ENCODE measurements at regions not wholly inside any gene's neighbourhood (a gene's known extent, or its start where the extent isn't known, plus 50 kb on each side); places are given as distances from the start of the nearest gene placed in this dataset.
"Not testable (repeated sequence)": the region's sequence is repeated elsewhere in the genome, so short reads cannot be mapped to it uniquely, and the experiment has no call there.

DNA sequence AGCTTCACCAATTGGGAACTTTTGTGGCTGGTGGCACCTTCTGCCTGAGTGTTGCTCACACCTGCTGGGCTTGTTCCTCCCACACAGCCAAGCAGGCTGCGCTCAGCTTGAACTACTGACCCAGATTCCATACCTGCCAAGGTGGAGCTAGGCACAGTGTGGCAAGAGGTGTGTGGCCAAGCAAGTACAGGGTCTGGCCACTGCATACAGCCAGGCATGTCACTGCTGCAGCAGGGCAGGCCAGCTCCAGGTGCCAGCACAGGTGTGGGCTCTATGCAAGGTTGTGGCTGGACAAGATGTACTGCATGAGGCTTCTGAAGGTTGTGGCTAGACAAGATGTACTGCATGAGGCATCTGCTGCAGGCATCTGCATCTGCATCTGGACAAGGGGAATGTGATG is 1254.8 kb downstream of the AMY1C start:
- DNase-seq = no peak

- DNase-seq = no peak
Measured at GRCh38 chr1:105005594-105006195, 1256.0 kb downstream of the AMY1C start.

DNA sequence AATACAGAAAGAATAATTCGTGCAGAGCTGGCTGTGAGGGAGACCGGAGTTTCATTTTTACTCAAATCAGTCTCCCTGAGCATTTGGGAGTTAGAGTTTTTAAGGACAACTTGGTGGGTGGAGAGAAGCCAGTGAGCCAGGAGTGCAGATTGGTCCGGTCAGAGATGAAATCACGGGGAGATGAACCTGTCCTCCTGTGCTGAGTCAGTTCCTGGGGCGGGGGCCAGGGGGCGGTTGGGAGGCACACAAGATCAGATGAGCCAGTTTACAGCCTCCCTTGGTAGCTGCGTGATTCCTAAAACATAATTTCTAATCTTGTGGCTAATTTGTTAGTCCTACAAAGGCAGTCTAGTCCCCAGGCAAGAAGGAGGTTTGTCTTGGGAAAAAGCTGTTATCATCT is 1267.9 kb downstream of the AMY1C start:
- DNase-seq = no peak

GRCh38 chr1:105023719-105024118 is 1274.0 kb downstream of the AMY1C start:
- DNase-seq = no peak

- DNase-seq = no peak
Measured at GRCh38 chr1:105027838-105028471, 1278.3 kb downstream of the AMY1C start.

- DNase-seq = no peak
Measured at GRCh38 chr1:105072446-105072845, 1322.7 kb downstream of the AMY1C start.

DNA sequence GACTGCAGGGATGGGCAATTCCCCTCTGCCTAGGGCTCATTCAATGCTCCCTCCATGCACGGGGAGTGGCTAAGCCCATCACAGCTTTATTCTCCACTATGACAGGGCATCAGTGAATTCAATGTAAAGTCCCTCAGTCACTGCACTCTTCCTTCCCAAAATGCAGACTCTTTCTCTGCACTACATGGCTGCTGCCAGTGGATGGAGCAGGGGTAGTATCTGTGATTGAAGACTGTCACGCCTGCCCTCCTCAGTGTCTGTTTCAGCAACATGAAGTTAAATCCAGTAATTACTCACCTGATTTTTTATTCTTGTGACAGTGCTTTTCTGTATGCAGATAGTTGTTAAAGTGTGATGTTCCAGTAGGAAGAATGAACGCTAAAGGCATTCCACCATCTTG is 1323.2 kb downstream of the AMY1C start:
- DNase-seq = no peak

DNA sequence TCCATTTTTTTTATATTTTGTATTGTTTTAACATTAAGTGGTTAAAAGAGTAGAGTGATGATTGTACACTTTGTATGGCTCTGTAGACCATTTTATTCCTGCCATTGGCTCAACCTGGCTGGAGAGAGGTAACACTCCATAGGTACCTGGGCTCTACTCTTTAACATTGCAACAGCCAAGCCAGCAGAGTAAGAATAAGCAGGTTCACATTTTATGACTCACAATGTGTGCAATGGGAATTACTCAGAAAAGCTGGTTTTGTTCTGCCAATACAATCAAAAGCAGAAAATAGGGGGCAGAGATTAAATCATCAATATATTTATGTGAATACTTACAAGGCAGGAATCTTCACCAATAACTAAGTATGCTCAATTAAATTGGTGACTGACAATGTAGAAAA is 1324.0 kb downstream of the AMY1C start:
- DNase-seq = no peak

DNA sequence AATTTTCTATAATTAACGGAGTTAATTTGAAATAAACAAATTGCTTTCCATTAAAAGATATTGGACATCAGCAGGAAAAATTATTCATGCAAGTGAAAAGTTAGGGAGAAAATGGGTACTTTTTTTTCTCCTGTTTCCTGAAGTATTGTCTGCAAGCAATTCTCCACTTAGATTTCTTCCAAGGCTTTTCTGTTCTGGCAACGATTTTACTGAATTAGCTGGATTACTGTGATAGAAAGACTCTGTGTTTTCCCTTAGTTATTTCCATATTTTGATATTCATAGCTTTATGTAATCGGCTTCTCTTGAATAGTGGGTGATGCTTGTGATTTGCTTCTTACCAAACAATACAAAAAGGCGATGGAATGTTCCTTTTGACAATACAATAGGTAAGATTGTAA is 1333.9 kb downstream of the AMY1C start:
- no peak for DNase-seq

- no peak for DNase-seq
Measured at GRCh38 chr1:105087506-105087905, 1337.8 kb downstream of the AMY1C start.

DNA sequence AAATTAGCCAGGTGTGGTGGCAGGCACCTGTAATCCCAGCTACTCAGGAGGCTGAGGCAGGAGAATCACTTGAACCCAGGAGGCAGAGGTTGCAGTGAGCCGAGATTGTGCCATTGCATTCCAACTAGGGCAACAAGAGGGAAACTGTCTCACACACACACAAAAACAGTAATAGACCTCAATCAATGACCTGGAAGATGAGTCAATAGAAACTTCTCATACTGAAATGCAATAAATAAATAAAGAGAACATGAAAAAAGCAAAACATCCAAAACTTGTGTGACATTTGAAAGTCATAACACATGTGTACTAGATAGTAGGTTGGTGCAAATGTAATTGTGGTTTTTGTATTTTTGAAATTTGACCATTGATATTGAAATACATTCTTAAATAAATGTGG is 1338.5 kb downstream of the AMY1C start:
- DNase-seq = no peak

- not testable (repeated sequence) for DNase-seq
Measured at GRCh38 chr1:105093893-105094292, 1344.2 kb downstream of the AMY1C start.

- no peak for DNase-seq
Measured at GRCh38 chr1:105100102-105100501, 1350.4 kb downstream of the AMY1C start.

DNA sequence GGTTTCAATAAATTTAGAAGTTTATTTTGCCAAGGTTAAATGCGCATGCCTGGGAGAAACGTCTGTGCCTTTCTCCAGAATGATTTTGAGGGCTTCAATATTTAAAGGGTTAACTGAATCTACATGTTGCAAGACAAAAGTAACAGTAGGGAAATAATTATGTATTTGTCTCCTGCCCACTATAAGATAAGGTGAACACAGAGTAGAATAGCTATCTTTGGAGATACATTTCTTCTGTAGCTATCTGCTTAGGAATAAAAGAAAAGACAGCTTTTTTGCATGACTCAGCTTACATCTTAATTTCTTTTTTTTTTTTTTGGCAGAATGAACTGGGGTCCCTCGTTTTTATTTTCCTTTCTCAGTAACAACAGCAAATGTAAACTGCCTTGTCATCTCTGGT is 1351.6 kb downstream of the AMY1C start:
- no peak for DNase-seq

DNA sequence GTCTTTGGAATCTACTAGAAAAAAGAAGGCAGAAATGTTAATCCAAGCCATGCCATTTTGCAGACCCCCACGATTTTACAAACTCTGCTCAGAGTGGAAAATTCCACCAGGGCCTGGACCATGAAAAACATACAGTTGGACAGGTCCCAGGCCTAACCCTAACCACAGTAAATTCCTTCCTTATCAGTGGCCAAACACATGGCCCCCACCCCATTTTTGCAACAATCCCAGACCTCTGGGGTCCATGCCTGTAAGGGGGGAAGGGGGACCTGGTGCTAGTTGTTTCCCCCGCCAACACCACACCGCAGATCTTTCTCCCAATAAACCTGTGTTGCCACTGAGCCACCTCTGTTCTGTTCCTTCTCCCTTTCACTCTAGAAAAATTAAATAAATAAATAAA is 1352.7 kb downstream of the AMY1C start:
- no peak for DNase-seq

- no peak for DNase-seq
Measured at GRCh38 chr1:105122041-105122440, 1372.3 kb downstream of the AMY1C start.

DNA sequence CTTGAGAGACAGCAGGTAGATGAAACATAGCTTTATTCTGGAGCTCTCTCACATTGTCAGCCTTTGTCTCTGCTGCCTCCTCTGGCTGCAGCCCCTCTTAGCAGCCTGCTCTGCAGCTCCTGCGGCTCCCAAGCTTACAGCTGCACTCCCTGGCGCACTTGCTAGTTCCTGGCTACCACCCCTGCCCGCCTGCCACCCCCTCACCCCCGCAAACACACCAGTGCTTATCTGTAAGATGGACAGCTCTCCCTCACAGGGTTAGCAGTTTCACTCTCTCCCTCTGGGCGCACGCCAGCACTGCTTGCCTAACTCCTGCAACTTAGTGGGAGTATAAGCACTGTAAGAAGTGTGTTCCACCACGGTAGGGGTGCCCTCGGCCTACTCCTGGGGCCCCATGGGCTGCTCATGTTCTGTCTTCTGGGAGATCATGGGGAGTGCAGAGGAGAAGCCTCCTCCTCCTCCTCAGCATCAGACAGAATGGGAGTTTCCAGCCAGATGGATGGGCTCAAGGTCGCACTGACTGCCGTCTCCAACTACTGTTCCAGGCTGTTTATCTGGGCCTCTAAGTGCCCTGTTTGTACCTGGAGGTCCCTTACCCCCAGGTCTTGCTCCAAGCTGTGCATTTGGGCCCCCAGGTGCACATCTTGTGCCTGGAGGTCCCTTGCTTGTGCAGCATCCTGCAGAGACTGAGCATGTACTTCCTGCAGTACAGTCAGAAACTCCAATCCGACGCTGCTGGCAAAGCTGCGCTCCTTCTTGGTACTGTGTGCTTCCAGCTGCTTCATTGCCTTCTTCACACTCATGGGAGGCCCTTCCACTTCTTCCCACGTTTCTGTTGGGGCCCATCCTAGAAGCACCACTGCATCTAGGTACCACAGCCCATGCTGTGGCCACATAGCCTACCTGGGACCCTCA is 1388.1 kb downstream of the AMY1C start:
- DNase-seq = no peak

DNA sequence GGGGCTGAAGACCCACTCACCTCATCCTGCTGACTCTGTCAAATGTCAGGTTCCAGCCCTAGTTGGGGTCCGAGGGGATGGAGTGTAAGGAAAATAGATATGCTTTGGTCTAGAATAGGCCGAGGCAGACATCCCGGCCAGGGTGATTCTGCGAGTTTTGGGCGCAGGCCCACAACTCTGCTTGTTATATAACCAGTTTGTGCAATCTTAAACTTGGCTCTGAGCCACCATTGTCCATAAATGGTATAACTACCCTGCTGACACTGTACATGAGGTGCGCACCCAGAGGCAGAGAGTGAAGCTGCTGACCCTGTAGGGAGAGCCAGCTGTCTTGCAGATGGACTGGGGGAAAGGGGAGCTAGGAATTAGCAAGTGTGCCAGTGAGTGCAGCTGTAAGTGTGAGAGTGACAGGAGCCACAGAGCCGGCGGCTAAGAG is 1388.8 kb downstream of the AMY1C start:
- DNase-seq = no peak

GRCh38 chr1:105172788-105173187 is 1423.1 kb downstream of the AMY1C start:
- no peak for DNase-seq

GRCh38 chr1:105180789-105181188 is 1431.1 kb downstream of the AMY1C start:
- DNase-seq = no peak

DNA sequence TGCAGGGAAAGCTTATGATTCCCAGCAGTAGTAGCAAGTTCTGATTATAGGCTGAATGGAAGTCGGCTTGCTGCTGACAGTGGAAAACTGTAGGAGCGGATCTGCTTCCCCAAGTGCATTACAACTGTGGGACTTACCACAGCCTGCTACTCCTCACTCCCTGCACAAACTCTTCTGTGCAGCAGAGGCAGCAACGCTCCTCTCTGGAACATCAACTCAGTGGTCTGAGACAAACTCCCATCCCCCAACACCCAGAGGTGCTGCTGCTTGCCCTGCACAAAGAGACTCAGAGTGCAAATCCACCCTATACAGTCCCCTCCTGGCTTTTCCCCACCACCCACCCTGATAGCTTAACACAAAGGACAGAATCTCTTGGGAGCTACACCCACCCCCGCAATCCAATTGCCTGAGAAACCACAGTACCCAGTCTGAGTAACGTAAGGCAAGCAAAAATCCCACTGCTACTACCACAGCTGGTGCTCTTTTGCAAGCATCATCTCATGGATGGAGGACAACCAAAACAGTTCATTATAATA is 1455.2 kb downstream of the AMY1C start:
- DNase-seq = no peak

- DNase-seq = no peak
Measured at GRCh38 chr1:105208581-105208980, 1458.9 kb downstream of the AMY1C start.

DNA sequence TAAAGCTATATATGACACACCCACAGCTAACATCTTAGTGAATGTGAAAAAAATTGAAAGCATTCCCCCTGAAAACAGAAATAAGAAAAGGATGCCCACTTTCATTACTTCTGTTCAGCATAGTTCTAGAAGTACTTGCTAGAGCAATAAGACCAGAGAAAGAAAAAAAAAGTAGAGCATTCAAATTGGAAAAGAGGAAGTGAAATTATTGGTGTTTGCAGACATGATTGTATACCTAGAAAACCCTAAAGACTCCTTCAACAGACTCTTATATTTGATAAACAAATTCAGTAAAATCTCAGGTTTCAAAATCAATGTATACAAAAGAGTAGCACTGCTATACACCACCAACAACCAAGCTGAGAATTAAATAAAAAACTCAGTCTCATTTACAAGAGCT is 1461.0 kb downstream of the AMY1C start:
- no peak for DNase-seq

DNA sequence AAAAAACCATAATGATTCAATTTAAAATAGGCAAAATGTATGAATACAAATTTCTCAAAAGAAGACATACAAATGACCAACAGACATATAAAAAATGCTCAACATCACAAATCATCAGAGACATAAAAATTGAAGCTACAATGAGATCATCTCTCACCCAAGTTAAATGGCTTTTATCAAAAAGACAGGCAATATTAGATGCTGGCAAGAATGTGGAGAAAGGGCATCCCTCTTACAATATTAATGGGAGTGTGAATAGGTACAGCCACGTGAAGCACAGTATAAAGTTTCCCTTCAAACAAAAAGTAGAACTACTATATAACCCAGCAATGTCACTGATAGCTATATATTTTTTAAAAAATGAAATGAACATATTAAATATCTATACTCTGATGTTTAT is 1481.7 kb downstream of the AMY1C start:
- DNase-seq = no peak

Data from activated T-cell treated with anti-CD3 and anti-CD28 coated beads, Interleukin-2, amount 50 U/mL, for 48 hours (primary cell).